A549 (cell line): ENCODE measurements at regions not wholly inside any gene's neighbourhood (a gene's known extent, or its start where the extent isn't known, plus 50 kb on each side); places are given as distances from the start of the nearest gene placed in this dataset.

Experiments used
- CEBPB ChIP-seq, 2 experiments: fragments of >200 bp in 1 of 2; sonication (Bioruptor Twin) in 1 of 2; formaldehyde crosslinking in 1 of 2; IDR thresholded peaks; 2 replicates each; pipeline ENCODE4 v1.6.1; 2012 to 2016
- CHD2 ChIP-seq: fragments of 150-350 bp; IDR thresholded peaks from 2 replicates; pipeline ENCODE4 v1.6.1; 2014; ENCODE audit warnings: low read length; ENCODE audit not compliant: partially characterized antibody
- CTCF ChIP-seq: fragments of >200 bp; sonication (Bioruptor Twin); formaldehyde crosslinking; IDR thresholded peaks from 3 replicates; pipeline ENCODE4 v1.5.1; 2016
- EHF ChIP-seq: fragments of 250-450 bp; sonication (Bioruptor Pico); IDR thresholded peaks from 2 replicates; pipeline ENCODE4 v1.5.0; 2020; ENCODE audit warnings: mild to moderate bottlenecking
- EP300 ChIP-seq, 2 experiments: fragments of >200 bp; sonication (Bioruptor Twin); formaldehyde crosslinking; IDR thresholded peaks; 2 replicates in 1 of 2; 3 replicates in 1 of 2; pipeline ENCODE4 v1.6.1; 2016 to 2017
- ESRRA ChIP-seq: fragments of 150-350 bp; IDR thresholded peaks from 2 replicates; pipeline ENCODE4 v1.6.1; 2014; ENCODE audit warnings: mild to moderate bottlenecking, low read length, borderline replicate concordance
- HDAC2 ChIP-seq: fragments of 200-600 bp; sonication (generic); IDR thresholded peaks from 2 replicates; pipeline ENCODE4 v1.6.1; 2016
- MAZ ChIP-seq: fragments of 150-350 bp; IDR thresholded peaks from 2 replicates; pipeline ENCODE4 v1.6.1; 2014; ENCODE audit warnings: antibody characterized with exemption, low read depth, low read length, borderline replicate concordance
- NFE2L2 ChIP-seq: fragments of 150-350 bp; conservative IDR thresholded peaks from 2 replicates; pipeline ENCODE4 v1.6.1; 2014; ENCODE audit warnings: low read length
- POLR2A ChIP-seq: IDR thresholded peaks from 2 replicates; pipeline ENCODE4 v1.6.1; 2012; ENCODE audit warnings: mild to moderate bottlenecking, low read length
- SMC3 ChIP-seq: fragments of >200 bp; sonication (Bioruptor Twin); formaldehyde crosslinking; IDR thresholded peaks from 3 replicates; pipeline ENCODE4 v1.6.1; 2018; ENCODE audit warnings: inconsistent platforms
- USF2 ChIP-seq: fragments of 450-650 bp; IDR thresholded peaks from 2 replicates; pipeline ENCODE4 v1.6.1; 2014; ENCODE audit warnings: antibody characterized with exemption

GRCh38 chr7:65287023-65287422 is 86.6 kb upstream of the ZNF92 start:
- TF ChIP-seq CTCF (no peak), NFE2L2 (no peak), EP300 (IDR thresholded peaks at IDR 0.05) (no peak), CHD2 (no peak), EHF (CRISPR knock-in tag) (no peak), MAZ (no peak), ESRRA (no peak), HDAC2 (no peak), USF2 (no peak), SMC3 (no peak), POLR2A (no peak), CEBPB (IDR thresholded peaks at IDR 0.05) (no peak)
